HG03196 (cell line): ENCODE measurements at regions not wholly inside any gene's neighbourhood (a gene's known extent, or its start where the extent isn't known, plus 50 kb on each side); places are given as distances from the start of the nearest gene placed in this dataset.
A peak's percentile ranks its signal among the peaks of the same experiment; 100 is the strongest.

Experiments used
- ATAC-seq: cut with Tn5 transposase; IDR thresholded peaks from one replicate; pipeline ENCODE4 v1.9.1; 2021; ENCODE audit not compliant: unreplicated experiment

DNA sequence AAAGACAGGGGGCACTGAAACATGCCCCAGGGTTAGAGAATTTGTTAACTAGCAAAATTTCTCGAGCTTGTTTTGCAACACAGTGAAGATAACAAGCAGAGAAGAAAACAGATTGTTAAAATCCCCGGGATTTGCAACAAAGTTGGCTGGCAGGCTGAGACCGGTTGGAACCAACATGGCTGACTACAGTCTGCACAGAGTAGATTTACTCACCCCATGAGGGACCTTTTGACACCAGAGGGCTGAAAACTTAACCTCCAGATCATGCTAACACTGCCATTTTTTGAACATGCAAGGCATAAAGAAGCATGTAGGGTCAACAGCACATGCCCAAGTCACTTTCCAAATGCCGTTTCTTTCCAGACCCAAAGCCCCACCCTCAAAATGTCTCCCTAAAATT is 95.2 kb upstream of the TMEM26 start:
- no peak for ATAC-seq

DNA sequence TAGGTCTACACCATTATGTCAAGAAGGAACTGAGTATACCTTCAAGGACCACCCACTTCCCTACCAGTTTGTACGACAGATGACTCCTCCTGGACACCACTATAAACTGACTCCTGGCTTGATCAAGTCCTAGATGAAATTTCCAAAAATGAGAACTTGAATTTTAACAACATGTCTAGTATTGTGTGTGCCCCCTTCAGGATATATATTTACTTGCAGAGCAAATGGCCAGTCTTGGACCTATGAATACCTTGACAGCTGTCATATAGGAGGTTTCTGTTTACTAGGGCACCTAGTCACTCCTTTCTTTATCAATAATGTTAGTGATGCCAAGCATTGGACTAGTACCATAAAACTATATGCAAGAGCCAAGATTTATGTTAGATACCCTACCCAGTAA is 94.1 kb upstream of the TMEM26 start:
- no peak for ATAC-seq

- ATAC-seq = no peak
Measured at GRCh38 chr10:61545170-61545569, 92.0 kb upstream of the TMEM26 start.

GRCh38 chr10:61543831-61544230 is 90.7 kb upstream of the TMEM26 start:
- ATAC-seq = no peak

GRCh38 chr10:61542596-61542995 is 89.4 kb upstream of the TMEM26 start:
- ATAC-seq = no peak

- peak; percentile 55 for ATAC-seq
Measured at GRCh38 chr10:61541960-61542359, 88.8 kb upstream of the TMEM26 start.

DNA sequence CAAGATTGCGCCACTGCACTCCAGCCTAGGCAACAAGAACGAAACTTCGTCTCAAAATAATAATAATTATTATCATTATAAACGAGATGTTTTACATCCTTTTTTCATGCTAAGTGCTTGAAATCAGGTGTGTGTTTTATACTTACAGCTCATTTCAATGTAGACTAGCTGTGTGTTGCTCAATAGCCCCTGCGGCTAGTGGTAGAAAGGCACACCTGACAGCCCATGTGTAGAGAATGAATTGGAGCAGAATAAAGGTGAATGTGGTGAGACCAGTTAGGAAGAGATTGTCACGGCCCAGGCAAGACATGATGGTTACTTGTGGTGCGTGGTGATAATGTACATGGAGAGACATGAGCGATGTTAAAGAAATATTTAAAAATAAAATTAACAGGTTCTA is 86.7 kb upstream of the TMEM26 start:
- ATAC-seq = no peak

DNA sequence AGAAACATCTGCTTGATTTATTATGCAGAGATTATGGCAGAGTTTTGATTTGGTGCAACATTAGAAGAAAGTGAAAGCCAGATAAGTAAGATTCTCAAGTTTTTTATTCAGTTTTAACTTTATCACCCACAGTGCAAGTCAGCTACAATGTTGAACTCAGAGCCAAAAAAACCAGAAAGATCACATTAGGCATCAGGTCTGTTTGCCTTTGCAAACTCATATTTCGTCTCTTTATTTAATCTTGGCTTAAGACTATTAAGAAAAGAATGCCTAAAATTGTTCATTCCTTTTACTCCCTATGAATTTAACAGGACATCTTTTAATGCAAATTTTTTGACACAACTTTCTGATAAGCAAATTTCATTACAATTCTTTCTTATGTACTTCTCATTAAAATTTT is 76.0 kb upstream of the TMEM26 start:
- ATAC-seq = no peak

DNA sequence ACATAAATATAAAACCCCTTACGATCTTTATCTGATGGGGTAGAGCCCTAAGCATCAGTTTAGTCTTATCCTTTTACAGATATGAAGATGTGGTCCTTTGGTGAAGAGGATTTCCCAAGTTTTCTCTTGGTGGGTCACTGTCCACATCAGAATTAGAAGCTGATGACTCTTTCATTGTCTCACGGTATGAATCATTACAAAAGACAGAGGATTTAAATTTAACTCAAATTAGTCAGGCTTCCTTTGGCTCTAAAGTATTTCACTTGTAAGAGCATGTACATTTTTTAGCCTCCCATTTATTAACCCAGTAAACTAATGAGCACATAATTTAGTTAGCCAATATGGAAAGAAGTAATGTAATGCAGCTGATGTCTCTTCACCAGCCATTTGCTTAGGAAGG is 49.9 kb upstream of the TMEM26 start:
- ATAC-seq = no peak
